Muscle of leg (tissue), 3 donors: ENCODE measurements at regions not wholly inside any gene's neighbourhood (a gene's known extent, or its start where the extent isn't known, plus 50 kb on each side); places are given as distances from the start of the nearest gene placed in this dataset.
"Not testable (repeated sequence)": the region's sequence is repeated elsewhere in the genome, so short reads cannot be mapped to it uniquely, and the experiment has no call there.

ENCODE experiments used
- DNase-seq: peaks from one replicate; pipeline ENCODE4 v3.0.0; 2013
- H3K27ac ChIP-seq: one replicate; pipeline ENCODE4 v1.5.1; 2013; ENCODE audit warnings: mild to moderate bottlenecking, low read length, control low read depth
- H3K27me3 ChIP-seq: one replicate; pipeline ENCODE4 v1.6.1; 2013; ENCODE audit warnings: low read length; ENCODE audit not compliant: control insufficient read depth, insufficient read depth
- H3K36me3 ChIP-seq: one replicate; pipeline ENCODE4 v1.6.1; 2013; ENCODE audit warnings: low read length; ENCODE audit not compliant: control insufficient read depth, insufficient read depth
- H3K4me1 ChIP-seq: one replicate; pipeline ENCODE4 v1.6.1; 2013; ENCODE audit warnings: low read length; ENCODE audit not compliant: control insufficient read depth, insufficient read depth
- H3K4me3 ChIP-seq: one replicate; pipeline ENCODE4 v1.5.1; 2013; ENCODE audit warnings: low read length, control low read depth
- H3K9me3 ChIP-seq: replicated peaks from 2 replicates; pipeline ENCODE4 v1.6.1; 2013; ENCODE audit warnings: low read depth, low read length; ENCODE audit not compliant: control insufficient read depth
- WGBS: methylation state at CpG from one replicate; pipeline ENCODE4 v1.1.5; 2013; ENCODE audit warnings: missing lambda C conversion rate; ENCODE audit not compliant: insufficient coverage; 5-methylcytosine and 5-hydroxymethylcytosine counted together

DNA sequence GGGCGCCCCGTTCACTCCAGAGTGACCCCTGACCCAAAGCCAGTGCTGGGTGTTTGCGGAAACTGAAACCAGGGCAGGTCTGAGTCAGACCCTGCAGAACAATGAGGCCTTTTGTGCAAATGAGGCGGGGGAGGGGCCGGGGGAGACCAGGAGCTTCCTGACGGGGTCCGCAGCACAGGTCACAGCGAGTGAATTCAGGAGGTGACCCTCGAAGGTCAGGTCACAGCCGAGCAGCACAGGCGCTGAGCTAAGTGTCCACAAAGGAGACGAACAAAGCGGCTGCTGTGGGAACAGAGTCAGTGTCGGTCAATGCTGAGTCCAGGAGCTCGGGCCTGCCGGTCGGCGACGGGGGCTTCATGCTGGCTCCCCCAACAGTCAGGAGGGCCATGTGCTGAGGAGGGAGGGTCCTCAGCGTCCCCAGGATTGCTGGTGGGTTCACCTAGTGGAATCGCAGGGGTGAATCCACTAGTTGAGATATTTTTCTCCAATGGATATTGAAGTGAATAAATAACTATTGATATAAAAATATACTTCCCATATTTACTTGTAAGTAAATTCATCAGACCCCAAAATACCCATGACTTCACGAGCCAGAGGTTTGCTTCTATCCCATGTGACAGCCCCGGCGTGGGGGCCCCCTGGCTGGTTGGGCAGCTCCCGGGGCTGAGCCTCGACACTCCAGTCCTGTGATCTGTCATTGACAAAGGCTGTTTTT, 188.4 kb upstream of the SULF2 start:
- Histone ChIP-seq H3K27ac (peak overlapping the region; percentile 35), H3K9me3 (no peaks in the 10 kb centered on the region), H3K27me3 (peaks cover 36% of the 10 kb centered on the region), H3K36me3 (no peaks in the 10 kb centered on the region), H3K4me3 (no peak overlapping the region), H3K4me1 (peaks cover 15% of the 10 kb centered on the region)
- DNase-seq = no peak
- WGBS = 57% methylated on average over 24 of the region's 26 CpGs

DNA sequence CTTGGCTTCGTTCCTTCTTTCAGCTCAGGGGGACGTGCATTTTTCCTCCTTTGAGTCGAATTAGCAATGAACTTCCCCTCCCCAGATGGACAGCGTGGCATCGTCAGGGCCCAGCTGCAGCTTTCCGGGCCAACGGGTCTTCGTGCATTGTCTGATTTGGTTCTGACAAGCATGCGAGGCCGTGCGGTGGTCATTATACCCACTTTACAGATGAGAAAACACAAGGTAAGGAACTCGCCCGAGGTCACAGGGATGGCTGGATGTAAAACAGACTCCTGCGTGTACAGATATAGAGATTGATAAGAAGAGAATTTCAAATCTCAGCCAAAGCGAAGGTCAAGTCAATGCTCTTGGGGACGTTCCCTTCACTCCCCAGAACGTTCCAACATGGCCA, 187.6 kb upstream of the SULF2 start:
- peaks cover 14% of the 10 kb centered on the region for H3K4me1 ChIP-seq
- no peaks in the 10 kb centered on the region for H3K36me3 ChIP-seq
- H3K27ac ChIP-seq = peak overlapping the region; percentile 65
- H3K27me3 ChIP-seq = peaks cover 36% of the 10 kb centered on the region
- DNase-seq = no peak
- H3K9me3 ChIP-seq = no peaks in the 10 kb centered on the region
- 69% methylated on average over 8 of the region's 17 CpGs for WGBS
- H3K4me3 ChIP-seq = no peak overlapping the region

DNA sequence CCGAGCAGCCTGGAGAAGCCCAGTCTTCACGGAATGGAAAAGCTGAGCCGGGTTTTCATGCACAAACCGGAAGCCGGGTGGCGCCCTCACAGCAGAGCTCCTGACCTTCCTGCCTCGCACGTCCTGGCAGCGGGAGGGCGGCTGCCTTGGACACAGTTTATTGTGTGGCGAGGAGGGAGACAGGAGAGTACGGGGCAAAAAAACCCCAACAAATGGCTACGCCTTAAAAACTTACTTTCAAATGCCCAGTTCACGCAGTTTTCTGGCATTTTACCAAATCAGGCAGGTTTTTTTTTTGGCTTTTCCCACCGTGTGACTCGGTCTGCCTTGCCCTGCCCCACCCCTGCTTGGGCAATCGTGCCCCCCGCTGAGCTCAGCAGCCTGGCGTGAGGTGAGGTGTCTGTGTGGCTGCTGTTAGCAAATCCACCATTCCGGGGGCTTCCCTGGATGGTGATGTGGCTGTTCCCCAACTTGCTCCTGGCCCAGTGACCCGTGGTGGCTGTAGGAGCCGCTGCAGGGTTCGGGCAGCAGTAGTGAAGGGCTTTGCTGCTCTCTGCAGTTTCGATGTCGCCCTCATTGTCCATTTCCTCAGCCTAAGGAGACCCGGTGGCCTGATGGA, 187.1 kb upstream of the SULF2 start:
- DNase-seq = peak; percentile 38
- not testable (repeated sequence) for H3K4me3 ChIP-seq, H3K9me3 ChIP-seq, H3K36me3 ChIP-seq, H3K4me1 ChIP-seq
- peak overlapping the region; percentile 65 for H3K27ac ChIP-seq
- 53% methylated on average over 14 of the region's 26 CpGs for WGBS
- peaks cover 36% of the 10 kb centered on the region for H3K27me3 ChIP-seq

DNA sequence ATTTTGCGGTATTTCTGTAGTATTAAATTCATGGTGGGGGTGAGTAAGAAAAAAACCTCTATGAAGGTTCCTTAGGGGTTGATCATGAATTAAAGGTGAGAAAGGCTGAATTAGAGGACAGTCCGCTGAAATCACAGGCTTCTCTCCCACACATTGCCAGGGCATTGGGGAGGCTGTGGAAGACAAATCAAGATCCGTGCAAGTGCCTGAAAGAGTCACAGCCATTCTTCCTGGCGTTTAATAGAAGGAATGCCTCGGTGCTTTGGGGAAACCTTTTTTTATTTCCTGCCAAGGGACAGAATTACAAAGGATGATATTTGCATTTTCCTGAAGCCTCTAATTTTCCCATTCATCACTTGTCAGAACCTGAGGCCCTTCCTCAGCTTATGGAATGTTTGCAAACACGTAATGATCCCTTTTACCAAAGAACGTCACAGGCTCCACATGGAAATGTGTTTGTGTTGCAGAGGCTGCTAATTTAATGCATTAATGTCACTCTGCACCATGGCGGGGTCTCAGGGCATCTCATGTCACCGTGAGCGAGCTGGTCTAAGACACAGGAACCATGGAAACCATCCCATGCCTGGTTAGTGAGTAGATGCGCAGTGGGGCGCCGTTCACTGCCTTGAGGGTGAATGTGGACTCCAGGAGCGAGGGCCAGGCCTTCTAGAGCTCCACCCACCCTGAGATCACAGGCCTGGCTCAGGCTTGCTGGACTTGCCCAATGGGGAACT, 185.9 kb upstream of the SULF2 start:
- peaks cover 35% of the 10 kb centered on the region for H3K27me3 ChIP-seq
- 77% methylated on average over 12 of the region's 14 CpGs for WGBS
- peaks cover 8% of the 10 kb centered on the region for H3K4me1 ChIP-seq
- H3K27ac ChIP-seq = no peak overlapping the region
- no peaks in the 10 kb centered on the region for H3K36me3 ChIP-seq
- no peak overlapping the region for H3K4me3 ChIP-seq
- H3K9me3 ChIP-seq = no peaks in the 10 kb centered on the region
- DNase-seq = no peak

DNA sequence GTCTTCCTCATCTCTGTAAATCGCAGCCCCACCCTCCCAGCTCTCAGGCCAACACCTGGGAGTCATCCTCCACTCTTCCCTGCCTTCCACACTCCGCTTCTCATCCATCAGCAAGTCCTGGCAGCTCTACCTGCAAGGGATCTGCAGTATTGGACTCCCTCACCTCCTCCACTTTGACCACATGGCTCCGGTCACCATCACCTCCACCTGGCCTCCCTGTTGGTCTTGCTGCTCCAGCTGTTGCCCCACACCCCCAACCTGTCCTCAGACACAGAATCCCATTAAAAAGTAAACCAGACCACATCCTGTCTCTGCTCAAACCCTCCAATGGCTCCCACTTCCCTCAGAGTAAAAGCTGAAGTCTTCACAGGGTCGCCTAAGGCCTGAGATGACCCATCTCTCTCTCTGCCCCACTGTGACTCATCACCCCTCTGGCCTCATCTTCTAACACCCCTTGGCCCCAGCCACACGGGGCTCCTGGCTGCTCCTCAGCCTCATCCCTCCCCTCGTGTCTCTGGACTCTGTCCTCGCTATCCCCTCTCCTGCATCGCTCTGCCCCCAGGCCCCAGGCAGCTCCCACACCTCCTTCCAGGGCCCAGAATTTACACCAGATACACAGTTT, 185.1 kb upstream of the SULF2 start:
- DNase-seq = no peak
- Histone ChIP-seq H3K4me3 (no peak overlapping the region), H3K27me3 (peaks cover 35% of the 10 kb centered on the region), H3K4me1 (peaks cover 8% of the 10 kb centered on the region), H3K36me3 (no peaks in the 10 kb centered on the region), H3K9me3 (no peaks in the 10 kb centered on the region), H3K27ac (no peak overlapping the region)
- WGBS = 63% methylated on average over 7 of the region's 8 CpGs

DNA sequence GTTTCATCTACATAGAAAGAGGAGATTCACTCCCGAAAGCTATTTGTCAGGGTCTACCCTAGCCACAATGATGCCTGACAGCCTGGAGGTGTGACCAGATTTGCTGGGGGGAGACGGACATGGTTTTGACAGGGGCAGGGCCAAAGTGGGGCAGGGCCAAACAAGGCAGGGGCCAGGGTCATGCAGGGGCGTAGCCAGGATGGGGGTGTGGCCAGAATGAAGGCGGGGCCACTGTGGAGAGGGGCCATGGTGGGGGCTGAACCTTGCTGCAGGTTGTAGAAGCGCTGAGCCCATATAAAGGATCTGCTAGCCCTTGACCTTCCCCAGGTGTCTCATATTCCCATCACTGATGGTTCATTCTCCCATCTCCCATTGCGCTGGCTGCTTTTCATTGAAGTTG, 184.1 kb upstream of the SULF2 start:
- 97% methylated on average over 5 of the region's 6 CpGs for WGBS
- Histone ChIP-seq H3K36me3 (no peaks in the 10 kb centered on the region), H3K9me3 (no peaks in the 10 kb centered on the region), H3K4me3 (no peak overlapping the region), H3K27me3 (peaks cover 31% of the 10 kb centered on the region), H3K4me1 (peaks cover 8% of the 10 kb centered on the region), H3K27ac (no peak overlapping the region)
- no peak for DNase-seq

DNA sequence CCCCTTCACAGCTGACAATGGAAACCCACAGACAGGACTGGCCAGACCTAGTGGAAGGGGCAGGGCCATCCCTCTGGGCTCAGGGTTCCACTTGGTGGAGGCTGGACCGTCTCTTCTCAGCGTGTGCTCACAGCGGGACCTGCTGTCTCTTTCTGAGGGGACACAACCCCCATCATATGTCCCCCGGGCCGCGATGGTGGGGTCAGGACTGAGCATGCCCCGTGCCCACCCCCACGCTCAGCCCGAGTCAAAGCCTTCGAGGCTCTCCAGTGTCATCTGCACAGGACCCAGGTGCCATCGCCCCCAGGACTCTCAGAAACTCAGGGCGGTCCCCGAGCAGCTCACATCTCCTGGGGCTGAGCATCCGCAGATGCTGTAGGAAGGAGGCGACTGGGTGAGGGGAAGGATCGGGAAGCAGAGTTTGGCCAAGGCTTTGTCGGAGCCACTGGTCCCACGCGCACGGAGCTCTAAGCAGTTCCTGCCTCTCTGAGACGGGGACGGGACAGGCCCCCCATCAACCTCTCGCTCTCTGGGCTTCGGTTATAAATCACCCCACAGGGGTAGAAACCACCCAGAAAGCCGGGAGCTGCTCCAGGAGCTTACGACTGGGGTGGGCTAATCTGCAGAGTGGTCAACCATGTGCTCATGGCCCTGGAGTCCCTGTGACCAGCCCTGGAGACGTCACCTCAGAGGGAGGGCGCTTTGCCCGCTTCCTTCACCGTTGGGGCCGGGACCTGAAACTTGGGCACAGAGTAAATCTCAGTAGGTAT, 183.4 kb upstream of the SULF2 start:
- no peak for DNase-seq
- Histone ChIP-seq H3K27ac (no peak overlapping the region), H3K36me3 (no peaks in the 10 kb centered on the region), H3K4me3 (no peak overlapping the region), H3K9me3 (no peaks in the 10 kb centered on the region), H3K4me1 (peaks cover 8% of the 10 kb centered on the region), H3K27me3 (peaks cover 26% of the 10 kb centered on the region)
- WGBS = 87% methylated on average over 18 of the region's 31 CpGs

DNA sequence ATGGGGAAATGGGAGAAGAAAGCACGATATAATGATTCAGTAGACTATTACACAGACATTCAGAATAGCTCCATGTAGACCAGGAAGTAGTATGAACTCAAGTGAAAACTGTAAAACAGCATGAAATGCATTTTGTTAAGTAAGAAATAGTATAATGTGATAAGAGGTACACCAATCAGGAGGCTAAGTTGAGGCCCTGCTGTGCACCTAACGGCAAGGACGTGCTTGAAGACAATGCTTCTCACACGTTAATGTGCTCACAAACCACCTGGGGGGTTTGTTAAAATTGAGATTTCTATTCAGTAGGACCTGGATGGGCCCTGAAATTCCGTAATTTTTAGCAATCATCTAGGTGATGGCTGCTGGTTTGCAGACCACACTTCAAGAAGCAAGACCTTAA, 178.9 kb upstream of the SULF2 start:
- no peak overlapping the region for H3K27ac ChIP-seq
- DNase-seq = no peak
- no peaks in the 10 kb centered on the region for H3K4me1 ChIP-seq
- H3K4me3 ChIP-seq = no peak overlapping the region
- H3K9me3 ChIP-seq = no peaks in the 10 kb centered on the region
- peaks cover 34% of the 10 kb centered on the region for H3K27me3 ChIP-seq
- H3K36me3 ChIP-seq = no peaks in the 10 kb centered on the region
- WGBS = 94% methylated on average over 3 of the region's 5 CpGs

DNA sequence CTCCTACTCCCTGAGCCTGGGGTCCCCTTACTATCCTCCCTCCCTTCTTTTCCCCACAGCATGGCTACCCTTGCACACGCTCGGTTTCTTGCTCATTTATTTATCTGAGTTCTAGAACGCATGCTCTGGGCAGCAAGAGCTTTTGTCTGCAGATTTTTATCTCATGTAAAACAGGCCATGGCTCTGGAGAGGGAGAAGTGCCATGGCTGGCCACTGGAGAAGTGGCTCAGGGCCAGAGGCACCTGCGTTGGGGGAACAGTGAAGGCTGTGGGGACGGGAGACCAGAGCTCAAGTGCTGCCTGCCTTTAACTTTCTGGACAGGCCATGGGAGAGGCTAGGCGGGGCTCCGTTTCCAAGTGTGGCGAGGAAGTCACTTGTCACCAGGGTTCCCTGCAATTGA, 177.7 kb upstream of the SULF2 start:
- Histone ChIP-seq H3K36me3 (no peaks in the 10 kb centered on the region), H3K27ac (no peak overlapping the region), H3K9me3 (no peaks in the 10 kb centered on the region), H3K4me3 (no peak overlapping the region), H3K4me1 (peaks cover 5% of the 10 kb centered on the region), H3K27me3 (peaks cover 31% of the 10 kb centered on the region)
- no peak for DNase-seq
- 55% methylated on average over 4 of the region's 8 CpGs for WGBS
